IMR-90 (cell line): ENCODE measurements at regions not wholly inside any gene's neighbourhood (a gene's known extent, or its start where the extent isn't known, plus 50 kb on each side); places are given as distances from the start of the nearest gene placed in this dataset.

ENCODE experiments used
- ATAC-seq: fragments of 200-7000 bp; cut with Tn5 transposase; 2 replicates; pipeline ENCODE4 v1.9.1; 2020; ENCODE audit warnings: low read depth, mild to moderate bottlenecking, moderate library complexity
- BruUV-seq: library from RNA; stranded (reverse); fragments of 400-500 nt; replicated peaks from 2 replicates; lab custom pipeline; 2021; lab: Mats Ljungman, UMichigan
- CTCF ChIA-PET: fragments of 300-600 bp; formaldehyde crosslinking; extraction: SDS; loops from one replicate; lab custom pipeline; 2021; ENCODE audit warnings: antibody characterized with exemption; lab: Yijun Ruan, JAX
- POLR2A ChIA-PET: fragments of 300-600 bp; sonication (Branson Sonifier 250); formaldehyde crosslinking; loops from one replicate; lab custom pipeline; 2022; ENCODE audit warnings: antibody characterized with exemption; ENCODE audit not compliant: unreplicated experiment; lab: Charles Lee
- DNase-seq: peaks from one replicate; pipeline ENCODE4 v3.0.0; 2013
- H2AFZ ChIP-seq: replicated peaks from 2 replicates; pipeline ENCODE3; 2013; ENCODE audit warnings: low read length, mild to moderate bottlenecking; ENCODE audit not compliant: poor library complexity
- H2AK5ac ChIP-seq: 2 replicates; pipeline ENCODE4 v1.6.1; 2013; ENCODE audit warnings: low read depth, low read length, inconsistent platforms
- H2AK9ac ChIP-seq: replicated peaks from 2 replicates; pipeline ENCODE3; 2013; ENCODE audit warnings: mild to moderate bottlenecking, low read depth, low read length, moderate library complexity; ENCODE audit not compliant: poor library complexity
- H2BK120ac ChIP-seq: 2 replicates; pipeline ENCODE4 v1.6.1; 2013; ENCODE audit warnings: low read depth, low read length, inconsistent platforms
- H2BK15ac ChIP-seq: 3 replicates; pipeline ENCODE4 v1.6.1; 2013; ENCODE audit warnings: low read depth, low read length, inconsistent platforms
- H2BK20ac ChIP-seq: 2 replicates; pipeline ENCODE4 v1.6.1; 2013; ENCODE audit warnings: low read depth, mild to moderate bottlenecking, inconsistent platforms, low read length, moderate library complexity
- H2BK5ac ChIP-seq: 2 replicates; pipeline ENCODE4 v1.6.1; 2013; ENCODE audit warnings: mild to moderate bottlenecking, low read depth, low read length, inconsistent platforms; ENCODE audit not compliant: poor library complexity, severe bottlenecking
- H3K14ac ChIP-seq: replicated peaks from 2 replicates; pipeline ENCODE4 v1.6.1; 2013; ENCODE audit warnings: low read depth, low read length, inconsistent platforms
- H3K18ac ChIP-seq: 2 replicates; pipeline ENCODE4 v1.6.1; 2013; ENCODE audit warnings: low read depth, low read length, control low read depth
- H3K23ac ChIP-seq: 2 replicates; pipeline ENCODE4 v1.6.1; 2013; ENCODE audit warnings: low read depth, low read length, inconsistent platforms
- H3K27ac ChIP-seq: 2 replicates; pipeline ENCODE4 v1.5.1; 2013; ENCODE audit warnings: mild to moderate bottlenecking, control low read depth, low read length; ENCODE audit not compliant: insufficient read depth
- H3K27me3 ChIP-seq: 2 replicates; pipeline ENCODE4 v1.6.1; 2013; ENCODE audit warnings: low read length; ENCODE audit not compliant: control insufficient read depth, insufficient read depth
- H3K36me3 ChIP-seq: 2 replicates; pipeline ENCODE4 v1.6.1; 2013; ENCODE audit warnings: low read length, mixed read lengths; ENCODE audit not compliant: control insufficient read depth, insufficient read depth
- H3K4ac ChIP-seq: 2 replicates; pipeline ENCODE4 v1.6.1; 2013; ENCODE audit warnings: low read depth, low read length, inconsistent platforms
- H3K4me1 ChIP-seq: 2 replicates; pipeline ENCODE4 v1.6.1; 2013; ENCODE audit warnings: low read length, mixed read lengths; ENCODE audit not compliant: control insufficient read depth, insufficient read depth
- H3K4me2 ChIP-seq: 2 replicates; pipeline ENCODE4 v1.6.1; 2013; ENCODE audit warnings: low read depth, mild to moderate bottlenecking, control low read depth, low read length, moderate library complexity
- H3K4me3 ChIP-seq: 2 replicates; pipeline ENCODE4 v1.5.1; 2013; ENCODE audit warnings: low read depth, mild to moderate bottlenecking, control low read depth, low read length, moderate library complexity; ENCODE audit not compliant: insufficient read depth
- H3K56ac ChIP-seq: 2 replicates; pipeline ENCODE4 v1.6.1; 2013; ENCODE audit warnings: low read length, inconsistent platforms; ENCODE audit not compliant: insufficient read depth; ENCODE audit errors: extremely low read depth
- H3K79me1 ChIP-seq, 2 experiments: 2 replicates each; pipeline ENCODE4 v1.6.1; 2013; ENCODE audit warnings: low read length in 2 of 2, inconsistent platforms in 1 of 2, low read depth in 1 of 2
- H3K9ac ChIP-seq: 2 replicates; pipeline ENCODE4 v1.6.1; 2013; ENCODE audit warnings: low read depth, low read length, control low read depth
- H3K9me1 ChIP-seq: 2 replicates; pipeline ENCODE4 v1.6.1; 2013; ENCODE audit warnings: low read length, inconsistent platforms; ENCODE audit not compliant: insufficient read depth
- H3K9me3 ChIP-seq: 2 replicates; pipeline ENCODE4 v1.6.1; 2013; ENCODE audit warnings: low read length; ENCODE audit not compliant: control insufficient read depth, insufficient read depth
- H4K20me1 ChIP-seq: 2 replicates; pipeline ENCODE4 v1.6.1; 2013; ENCODE audit warnings: low read length, inconsistent platforms; ENCODE audit not compliant: insufficient read depth
- H4K5ac ChIP-seq: 2 replicates; pipeline ENCODE4 v1.6.1; 2013; ENCODE audit warnings: mild to moderate bottlenecking, low read depth, low read length, control low read depth
- H4K8ac ChIP-seq, 2 experiments: 2 replicates each; pipeline ENCODE4 v1.6.1; 2013; ENCODE audit warnings: low read depth in 2 of 2, low read length in 2 of 2, control low read depth in 1 of 2, inconsistent platforms in 1 of 2
- H4K91ac ChIP-seq: 2 replicates; pipeline ENCODE4 v1.6.1; 2013; ENCODE audit warnings: low read depth, low read length, inconsistent platforms; ENCODE audit not compliant: insufficient read depth
- RAD21 ChIP-seq: IDR thresholded peaks from 2 replicates; pipeline ENCODE4 v1.6.1; 2012; ENCODE audit warnings: low read length, improper control_type of control experiment
- RCOR1 ChIP-seq: IDR thresholded peaks from 2 replicates; pipeline ENCODE4 v1.6.1; 2012; ENCODE audit warnings: mild to moderate bottlenecking, low read length, improper control_type of control experiment; ENCODE audit not compliant: insufficient replicate concordance
- RFX5 ChIP-seq: IDR thresholded peaks from 2 replicates; pipeline ENCODE4 v1.8.0; 2012; ENCODE audit warnings: low read depth, mild to moderate bottlenecking, low read length, moderate library complexity
- WGBS, 2 experiments: methylation state at CpG; one replicate each; pipeline versions ENCODE4 v1.1.5 to v1.1.7; 2013; ENCODE audit warnings: missing lambda C conversion rate in 2 of 2; ENCODE audit not compliant: insufficient read length in 1 of 2; ENCODE audit errors: extremely low coverage in 2 of 2; 5-methylcytosine and 5-hydroxymethylcytosine counted together
- dilution Hi-C: fragments of 300-500 bp; cut with HindIII; formaldehyde crosslinking; loops from one replicate; pipeline ENCODE4 v1.14.3; 2018; ENCODE audit warnings: low sequenced_read_pairs; ENCODE audit not compliant: unreplicated experiment
- in situ Hi-C: fragments of 300-500 bp; cut with MboI; formaldehyde crosslinking; loops from 3 replicates; pipeline ENCODE4 v1.14.3; 2019; ENCODE audit warnings: low sequenced_read_pairs, inconsistent platforms, mixed read lengths
- intact Hi-C: fragments of 100-400 bp; cut with micrococcal nuclease; formaldehyde crosslinking; loops from 2 replicates; pipeline ENCODE4 v1.10.0; 2022
- TF ChIP-seq, protein P1 (sequence below): conservative IDR thresholded peaks from 2 replicates; pipeline ENCODE4 v1.5.1; 2012; ENCODE audit warnings: mild to moderate bottlenecking, low read depth, low read length, improper control_type of control experiment

DNA sequence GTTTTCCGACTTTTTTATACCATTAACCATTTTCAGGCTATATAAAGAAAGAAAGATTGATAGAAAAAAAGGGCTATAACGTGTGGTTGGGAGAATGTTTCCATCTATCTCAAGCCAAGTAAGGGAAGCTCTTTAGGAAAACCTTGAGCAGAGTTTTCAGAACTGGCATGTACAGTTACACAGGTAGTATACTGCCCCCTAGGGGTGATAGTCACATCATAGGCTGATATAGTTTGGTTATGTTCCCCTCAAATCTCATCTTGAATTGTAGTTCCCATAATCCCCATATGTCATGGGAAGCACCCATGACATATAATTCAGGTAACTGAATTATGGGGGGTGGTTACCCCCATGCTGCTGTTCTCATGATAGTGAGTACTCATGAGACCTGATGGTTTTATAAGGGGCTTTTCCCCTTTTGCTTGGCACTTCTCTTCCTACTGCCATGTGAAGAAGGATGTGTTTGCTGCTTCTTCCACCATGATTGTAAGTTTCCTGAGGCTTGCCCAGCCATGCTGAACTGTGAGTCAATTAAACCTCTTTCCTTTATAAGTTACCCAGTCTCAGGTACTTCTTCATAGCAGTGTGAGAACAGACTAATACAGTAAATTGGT lies 186.8 kb downstream of the TMA16 start:
- Histone ChIP-seq H2BK5ac (no peak overlapping the region), H3K18ac (no peak overlapping the region), H3K14ac (no peak overlapping the region), H3K9me1 (no peaks in the 10 kb centered on the region), H2BK20ac (no peak overlapping the region), H2AFZ (no peak overlapping the region), H3K9ac (no peak overlapping the region), H3K27me3 (no peaks in the 10 kb centered on the region), H3K23ac (no peak overlapping the region), H3K4me2 (no peak overlapping the region), H3K27ac (no peak overlapping the region), H2BK120ac (no peak overlapping the region), H4K8ac (no peak overlapping the region), H4K91ac (no peak overlapping the region), H3K36me3 (no peaks in the 10 kb centered on the region), H3K9me3 (no peaks in the 10 kb centered on the region), H2AK9ac (no peak overlapping the region), H4K5ac (no peak overlapping the region), H2BK15ac (no peak overlapping the region), H3K56ac (no peak overlapping the region), H3K4me1 (no peaks in the 10 kb centered on the region), H4K20me1 (no peaks in the 10 kb centered on the region), H3K4me3 (no peak overlapping the region), H2AK5ac (no peak overlapping the region), H3K4ac (no peak overlapping the region), H3K79me1 (no peaks in the 10 kb centered on the region)
- intact Hi-C loops = loop anchor here (2.0 kb wide), 1 partner anchor 127 kb away; no protein-coding TSS in a partner anchor
- CTCF ChIA-PET = interaction anchor here (1.3 to 2.1 kb wide), 2 partner anchors 11 to 74 kb away, joined by 5 read pairs; no protein-coding TSS in a partner anchor
- POLR2A ChIA-PET = no interaction called here
- WGBS, 2 experiments = no CpG with 5 or more reads among the region's 2 CpGs
- no peak; the same call in 1 of the 2 replicates for ATAC-seq
- DNase-seq = peak; percentile 28
- TF ChIP-seq RAD21 (peak; percentile 21; the same call in 1 of the 2 replicates), RFX5 (no peak), RCOR1 (no peak)
- TF ChIP-seq, protein P1, sequence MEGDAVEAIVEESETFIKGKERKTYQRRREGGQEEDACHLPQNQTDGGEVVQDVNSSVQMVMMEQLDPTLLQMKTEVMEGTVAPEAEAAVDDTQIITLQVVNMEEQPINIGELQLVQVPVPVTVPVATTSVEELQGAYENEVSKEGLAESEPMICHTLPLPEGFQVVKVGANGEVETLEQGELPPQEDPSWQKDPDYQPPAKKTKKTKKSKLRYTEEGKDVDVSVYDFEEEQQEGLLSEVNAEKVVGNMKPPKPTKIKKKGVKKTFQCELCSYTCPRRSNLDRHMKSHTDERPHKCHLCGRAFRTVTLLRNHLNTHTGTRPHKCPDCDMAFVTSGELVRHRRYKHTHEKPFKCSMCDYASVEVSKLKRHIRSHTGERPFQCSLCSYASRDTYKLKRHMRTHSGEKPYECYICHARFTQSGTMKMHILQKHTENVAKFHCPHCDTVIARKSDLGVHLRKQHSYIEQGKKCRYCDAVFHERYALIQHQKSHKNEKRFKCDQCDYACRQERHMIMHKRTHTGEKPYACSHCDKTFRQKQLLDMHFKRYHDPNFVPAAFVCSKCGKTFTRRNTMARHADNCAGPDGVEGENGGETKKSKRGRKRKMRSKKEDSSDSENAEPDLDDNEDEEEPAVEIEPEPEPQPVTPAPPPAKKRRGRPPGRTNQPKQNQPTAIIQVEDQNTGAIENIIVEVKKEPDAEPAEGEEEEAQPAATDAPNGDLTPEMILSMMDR = peak; percentile 44
- in situ Hi-C loops = no loop called here
- dilution Hi-C loops = loop anchor here (10.0 kb wide), 1 partner anchor 73 kb away; no protein-coding TSS in a partner anchor
- no TSS peak for BruUV-seq
